ENCODE measurements at regions not wholly inside any gene's neighbourhood (a gene's known extent, or its start where the extent isn't known, plus 50 kb on each side); places are given as distances from the start of the nearest gene placed in this dataset.
A peak's percentile ranks its signal among the peaks of the same experiment; 100 is the strongest.
"Not testable (repeated sequence)": the region's sequence is repeated elsewhere in the genome, so short reads cannot be mapped to it uniquely, and the experiment has no call there.

DNA sequence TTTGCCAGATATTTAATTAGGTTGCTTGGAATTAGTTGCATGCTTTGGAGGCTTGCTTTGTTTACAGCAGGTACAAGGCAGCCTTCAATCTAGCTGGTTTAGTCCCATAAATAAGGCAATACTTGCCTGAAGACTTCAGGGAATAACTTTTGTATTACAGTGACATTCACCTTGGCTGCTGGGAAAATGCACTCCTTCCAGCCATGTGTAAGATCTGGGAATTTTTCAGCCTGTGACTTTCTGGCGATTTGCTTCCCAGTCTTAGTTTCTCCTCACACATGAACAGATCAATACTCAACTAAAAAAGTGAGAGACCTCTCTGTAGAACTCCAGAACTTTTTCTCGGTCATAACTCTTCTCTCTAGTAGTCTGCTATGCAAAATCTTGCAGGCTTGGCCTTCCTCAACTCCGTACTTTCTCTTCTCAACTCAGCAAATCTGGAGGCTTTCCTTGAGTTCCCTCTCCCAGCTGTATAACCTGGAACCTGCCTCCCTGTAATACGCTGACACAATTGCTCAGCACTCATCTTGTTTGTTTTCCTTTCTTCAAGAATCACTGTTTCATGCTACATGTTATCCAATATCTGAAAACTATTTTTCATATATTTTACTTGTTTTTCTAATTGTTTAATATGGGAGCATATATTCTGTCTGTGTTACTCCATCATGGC is 173.0 kb downstream of the MSX2 start:
- TF ChIP-seq, protein P1, sequence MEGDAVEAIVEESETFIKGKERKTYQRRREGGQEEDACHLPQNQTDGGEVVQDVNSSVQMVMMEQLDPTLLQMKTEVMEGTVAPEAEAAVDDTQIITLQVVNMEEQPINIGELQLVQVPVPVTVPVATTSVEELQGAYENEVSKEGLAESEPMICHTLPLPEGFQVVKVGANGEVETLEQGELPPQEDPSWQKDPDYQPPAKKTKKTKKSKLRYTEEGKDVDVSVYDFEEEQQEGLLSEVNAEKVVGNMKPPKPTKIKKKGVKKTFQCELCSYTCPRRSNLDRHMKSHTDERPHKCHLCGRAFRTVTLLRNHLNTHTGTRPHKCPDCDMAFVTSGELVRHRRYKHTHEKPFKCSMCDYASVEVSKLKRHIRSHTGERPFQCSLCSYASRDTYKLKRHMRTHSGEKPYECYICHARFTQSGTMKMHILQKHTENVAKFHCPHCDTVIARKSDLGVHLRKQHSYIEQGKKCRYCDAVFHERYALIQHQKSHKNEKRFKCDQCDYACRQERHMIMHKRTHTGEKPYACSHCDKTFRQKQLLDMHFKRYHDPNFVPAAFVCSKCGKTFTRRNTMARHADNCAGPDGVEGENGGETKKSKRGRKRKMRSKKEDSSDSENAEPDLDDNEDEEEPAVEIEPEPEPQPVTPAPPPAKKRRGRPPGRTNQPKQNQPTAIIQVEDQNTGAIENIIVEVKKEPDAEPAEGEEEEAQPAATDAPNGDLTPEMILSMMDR (IDR thresholded peaks at IDR 0.05; ENCODE audit: control insufficient read depth, insufficient read depth, low read depth, low read length, missing control alignments), result no peak
- no peak for DNase-seq (ENCODE audit: low read depth)
- no peak overlapping the region for H3K4me3 ChIP-seq (ENCODE audit: control insufficient read depth, low read depth, low read length)

DNA sequence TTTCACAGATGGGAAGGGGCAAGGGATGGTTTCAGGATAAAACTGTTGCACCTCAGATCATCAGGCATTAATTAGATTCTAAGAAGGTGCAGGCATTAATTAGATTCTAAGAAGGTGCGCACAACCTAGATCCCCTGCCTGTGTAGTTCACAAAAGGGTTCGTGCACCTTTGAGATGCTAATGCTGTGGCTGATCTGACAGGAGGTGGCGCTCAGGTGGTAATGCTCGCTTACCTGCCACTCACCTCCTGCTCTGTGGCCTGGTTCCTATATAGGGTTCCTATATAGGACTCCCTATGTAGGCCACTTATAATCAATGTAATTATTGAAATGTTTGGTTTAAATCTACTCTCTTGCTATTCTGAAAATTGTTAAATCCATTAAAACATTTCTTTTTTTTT is 171.0 kb downstream of the MSX2 start:
- TF ChIP-seq, protein P1 (IDR thresholded peaks at IDR 0.05; ENCODE audit: control insufficient read depth, insufficient read depth, low read depth, low read length, missing control alignments), result no peak
- DNase-seq (ENCODE audit: low read depth), result no peak
- H3K4me3 ChIP-seq (ENCODE audit: control insufficient read depth, low read depth, low read length), result no peak overlapping the region

DNA sequence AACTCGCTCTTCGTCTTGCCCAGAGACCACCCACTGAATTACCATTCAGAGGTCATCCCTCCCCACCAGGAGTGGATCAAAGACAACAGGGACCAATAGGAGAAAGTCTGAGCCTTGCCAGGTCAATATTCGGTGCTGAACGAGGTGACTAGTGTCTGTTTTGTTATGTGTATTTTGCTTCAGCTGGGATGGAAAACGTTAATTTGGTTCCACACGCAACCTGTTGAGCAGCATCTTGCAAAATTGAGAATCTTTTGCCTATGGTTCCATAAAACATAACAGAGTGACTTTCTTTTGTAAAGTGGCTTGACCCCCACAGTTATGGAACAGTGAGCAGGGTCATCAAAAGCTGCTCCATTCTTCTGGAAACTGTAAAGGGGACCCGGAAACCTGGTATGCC is 168.4 kb downstream of the MSX2 start:
- H3K4me3 ChIP-seq (ENCODE audit: control insufficient read depth, low read depth, low read length), result no peak overlapping the region
- TF ChIP-seq, protein P1 (IDR thresholded peaks at IDR 0.05; ENCODE audit: control insufficient read depth, insufficient read depth, low read depth, low read length, missing control alignments), result no peak
- DNase-seq (ENCODE audit: low read depth), result no peak

DNA sequence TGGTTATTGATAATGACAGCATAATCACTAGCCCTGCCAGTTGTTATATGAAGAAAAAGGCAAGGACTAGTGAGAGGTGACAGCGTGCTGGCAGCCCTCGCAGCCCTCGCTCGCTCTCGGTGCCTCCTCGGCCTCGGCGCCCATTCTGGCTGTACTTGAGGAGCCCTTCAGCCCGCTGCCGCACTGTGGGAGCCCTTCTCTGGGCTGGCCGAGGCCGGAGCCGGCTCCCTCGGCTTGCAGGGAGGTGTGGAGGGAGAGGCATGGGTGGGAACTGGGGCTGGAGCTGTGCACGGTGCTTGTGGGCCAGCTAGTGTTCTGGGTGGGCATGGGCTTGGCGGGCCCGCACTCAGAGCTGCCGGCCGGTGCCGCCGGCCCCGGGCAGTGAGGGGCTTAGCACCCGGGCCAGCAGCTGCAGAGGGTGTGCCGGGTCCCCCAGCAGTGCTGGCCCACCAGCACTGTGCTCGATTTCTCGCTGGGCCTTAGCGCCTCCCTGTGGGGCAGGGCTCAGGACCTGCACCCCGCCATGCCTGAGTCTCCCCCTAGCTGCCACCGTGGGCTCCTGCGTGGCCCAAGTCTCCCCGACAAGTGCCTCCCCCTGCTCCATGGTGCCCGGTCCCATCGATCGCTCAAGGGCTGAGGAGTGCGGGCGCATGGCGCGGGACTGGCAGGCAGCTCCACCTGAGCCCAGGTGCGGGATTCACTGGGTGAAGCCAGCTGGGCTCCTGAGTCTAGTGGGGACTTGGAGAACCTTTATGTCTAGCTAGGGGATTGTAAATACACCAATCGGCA is 156.2 kb downstream of the MSX2 start:
- not testable (repeated sequence) for H3K4me3 ChIP-seq (ENCODE audit: control insufficient read depth, low read depth, low read length); DNase-seq (ENCODE audit: low read depth)

DNA sequence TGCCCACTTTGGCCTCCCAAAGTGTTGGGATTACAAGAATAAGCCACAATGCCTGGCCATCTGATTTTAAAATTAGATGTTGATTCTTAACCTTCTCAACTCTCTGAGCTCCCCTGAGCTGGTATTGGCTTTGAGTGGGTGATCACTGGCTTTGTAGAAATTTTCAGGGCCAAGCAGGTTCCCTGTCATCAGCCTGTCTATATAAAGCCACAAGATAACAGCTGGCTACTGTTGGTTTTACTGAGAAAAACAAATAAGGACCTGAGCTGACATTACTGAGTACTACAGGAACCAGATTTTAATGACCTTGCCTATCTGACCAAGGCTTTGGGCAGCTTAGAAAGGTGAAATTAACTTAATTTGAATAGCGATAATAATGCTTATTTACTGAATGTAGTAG is 153.6 kb downstream of the MSX2 start:
- TF ChIP-seq, protein P1 (IDR thresholded peaks at IDR 0.05; ENCODE audit: control insufficient read depth, insufficient read depth, low read depth, low read length, missing control alignments), result no peak
- no peak for DNase-seq (ENCODE audit: low read depth)
- no peak overlapping the region for H3K4me3 ChIP-seq (ENCODE audit: control insufficient read depth, low read depth, low read length)

DNA sequence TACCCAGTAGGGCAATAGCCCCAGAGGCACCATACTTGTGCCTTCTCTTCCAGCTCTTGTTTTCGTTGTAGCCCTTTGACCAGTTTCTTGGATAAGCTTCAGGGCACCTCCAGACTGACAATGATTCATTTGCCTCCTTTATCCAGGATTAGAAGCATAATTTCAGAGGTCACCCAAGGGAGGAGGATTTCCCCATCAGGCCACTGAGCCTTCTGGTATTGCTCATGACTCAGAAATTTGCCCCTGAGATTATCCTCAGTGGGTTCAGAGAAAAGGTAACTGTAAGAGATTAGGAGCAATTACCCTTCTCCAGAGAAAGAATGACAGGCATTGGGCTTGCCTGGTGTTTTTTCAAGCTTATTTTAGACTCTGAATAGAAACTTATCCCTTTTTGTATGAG is 147.9 kb downstream of the MSX2 start:
- TF ChIP-seq, protein P1 (IDR thresholded peaks at IDR 0.05; ENCODE audit: control insufficient read depth, insufficient read depth, low read depth, low read length, missing control alignments), result no peak
- peak; percentile 10 for DNase-seq (ENCODE audit: low read depth)

DNA sequence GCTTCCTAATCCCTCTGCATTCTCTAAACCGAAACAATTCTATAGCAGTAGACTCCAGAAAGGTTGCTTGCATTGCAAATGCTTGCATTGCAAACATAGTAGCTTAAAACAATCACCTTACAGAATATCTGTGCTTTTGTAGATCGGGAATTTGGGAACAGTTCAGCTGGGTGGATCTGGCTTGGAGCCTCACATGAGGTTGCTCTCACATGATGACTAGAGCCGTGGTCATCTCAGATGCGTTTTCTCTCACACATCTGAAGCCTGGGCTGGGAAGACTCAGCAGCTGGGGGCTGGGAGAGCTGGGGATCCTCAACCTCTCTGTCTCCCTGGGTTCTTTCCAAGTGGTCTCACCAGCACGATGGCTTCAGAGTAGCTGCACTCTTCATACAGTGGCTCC is 127.8 kb downstream of the MSX2 start:
- no peak for DNase-seq (ENCODE audit: low read depth)
- no peak overlapping the region for H3K4me3 ChIP-seq (ENCODE audit: control insufficient read depth, low read depth, low read length)
- TF ChIP-seq, protein P1 (IDR thresholded peaks at IDR 0.05; ENCODE audit: control insufficient read depth, insufficient read depth, low read depth, low read length, missing control alignments), result no peak

More for the DNA sequence above, 147.9 kb downstream of the MSX2 start:
- H3K4me3 ChIP-seq (ENCODE audit: control insufficient read depth, low read depth, low read length), result no peak overlapping the region

All from AG09309 (cell line).